Lung (tissue), 11 donors: ENCODE measurements at regions not wholly inside any gene's neighbourhood (a gene's known extent, or its start where the extent isn't known, plus 50 kb on each side); places are given as distances from the start of the nearest gene placed in this dataset.
"Not testable (repeated sequence)": the region's sequence is repeated elsewhere in the genome, so short reads cannot be mapped to it uniquely, and the experiment has no call there.

Experiments
- ATAC-seq: fragments of 200-7000 bp; cut with Tn5 transposase; one replicate; pipeline ENCODE4 v1.9.1; 2020; ENCODE audit warnings: moderate number of reproducible peaks; ENCODE audit not compliant: insufficient read depth, low FRiP score
- DNase-seq, 3 donors: peaks; one replicate each; pipeline ENCODE4 v3.0.0-alpha.2; 2013 to 2017
- H3K27ac ChIP-seq, 2 donors: one replicate each; pipeline ENCODE4 v1.5.1; 2013; ENCODE audit warnings: mild to moderate bottlenecking in 2 of 2, moderate library complexity in 2 of 2, control low read depth in 1 of 2, inconsistent platforms in 1 of 2, low read depth in 1 of 2, low read length in 1 of 2
- H3K27me3 ChIP-seq, 3 donors: one replicate each; pipeline ENCODE4 v1.5.1; 2013; ENCODE audit warnings: low read length in 2 of 3; ENCODE audit not compliant: control insufficient read depth in 3 of 3, insufficient read depth in 3 of 3
- H3K36me3 ChIP-seq, 4 donors: one replicate each; pipeline ENCODE4 v1.5.1; 2013; ENCODE audit warnings: low read length in 4 of 4, mild to moderate bottlenecking in 1 of 4, moderate library complexity in 1 of 4; ENCODE audit not compliant: control insufficient read depth in 4 of 4, insufficient read depth in 4 of 4
- H3K4me1 ChIP-seq, 5 donors: one replicate each; pipeline ENCODE4 v1.5.1; 2013; ENCODE audit warnings: low read length in 5 of 5, mild to moderate bottlenecking in 2 of 5, moderate library complexity in 1 of 5; ENCODE audit not compliant: control insufficient read depth in 5 of 5, insufficient read depth in 5 of 5
- H3K4me3 ChIP-seq: one replicate; pipeline ENCODE4 v1.5.1; 2013; ENCODE audit warnings: mild to moderate bottlenecking, control low read depth, moderate library complexity
- H3K9ac ChIP-seq, 2 donors: one replicate each; pipeline ENCODE4 v1.5.1; 2013; ENCODE audit warnings: low read length in 2 of 2, control low read depth in 1 of 2; ENCODE audit not compliant: insufficient read depth in 1 of 2
- H3K9me3 ChIP-seq, 4 donors: one replicate each; pipeline ENCODE4 v1.5.1; 2013; ENCODE audit warnings: low read length in 3 of 4, mild to moderate bottlenecking in 1 of 4, moderate library complexity in 1 of 4; ENCODE audit not compliant: control insufficient read depth in 4 of 4, insufficient read depth in 3 of 4
- CTCF ChIP-seq: IDR thresholded peaks from 2 replicates; pipeline ENCODE4 v1.5.1; 2012; ENCODE audit warnings: mild to moderate bottlenecking; ENCODE audit errors: control extremely low read depth, extremely low read depth
- WGBS, 2 donors: extraction: QIAGEN DNeasy Blood & Tissue Kit; methylation state at CpG; one replicate each; pipeline ENCODE4 v1.1.7; 2013; 5-methylcytosine and 5-hydroxymethylcytosine counted together
- donor health status: control.
- donor health status: control.
- donor health status: Bipolar disorder and iron deficiency.
- donor health status: healthy.
- donor health status: DM: yes; HTN: yes; CAD: no.

GRCh38 chrY:7835416-7835815 lies 923.9 kb upstream of the AMELY start:
- H3K27ac ChIP-seq: no peak overlapping the region
- H3K4me1 ChIP-seq: no peaks in the 10 kb centered on the region
- H3K9ac ChIP-seq: no peak overlapping the region
- ATAC-seq (no peak), DNase-seq (no peak)
- no peaks in the 10 kb centered on the region for H3K36me3 ChIP-seq
- TF ChIP-seq CTCF: no peak
- no peaks in the 10 kb centered on the region for H3K9me3 ChIP-seq
- no peaks in the 10 kb centered on the region for H3K27me3 ChIP-seq
- no peak overlapping the region for H3K4me3 ChIP-seq
- 97% methylated on average over 5 of the region's 5 CpGs; no CpG with 5 or more reads in 1 of the 2 donors for WGBS, 2 donors

GRCh38 chrY:7834284-7834683 lies 922.7 kb upstream of the AMELY start:
- H3K27ac ChIP-seq: no peak overlapping the region

GRCh38 chrY:7830881-7831280 lies 919.3 kb upstream of the AMELY start:
- not testable (repeated sequence) for H3K36me3 ChIP-seq, H3K4me3 ChIP-seq, H3K9ac ChIP-seq, H3K27ac ChIP-seq, H3K27me3 ChIP-seq, ATAC-seq, H3K9me3 ChIP-seq, H3K4me1 ChIP-seq
- peak in 1 of 3 donors; percentile 3 for DNase-seq

More at GRCh38 chrY:7834284-7834683, 922.7 kb upstream of the AMELY start:
- DNase-seq (no peak), ATAC-seq (no peak)
- WGBS, 2 donors: 63% methylated on average over 2 of the region's 2 CpGs; no CpG with 5 or more reads in 1 of the 2 donors
- Histone ChIP-seq H3K27me3 (no peaks in the 10 kb centered on the region), H3K9me3 (no peaks in the 10 kb centered on the region), H3K36me3 (no peaks in the 10 kb centered on the region), H3K4me1 (no peaks in the 10 kb centered on the region), H3K9ac (no peak overlapping the region), H3K4me3 (no peak overlapping the region)
- no peak for TF ChIP-seq CTCF

DNA sequence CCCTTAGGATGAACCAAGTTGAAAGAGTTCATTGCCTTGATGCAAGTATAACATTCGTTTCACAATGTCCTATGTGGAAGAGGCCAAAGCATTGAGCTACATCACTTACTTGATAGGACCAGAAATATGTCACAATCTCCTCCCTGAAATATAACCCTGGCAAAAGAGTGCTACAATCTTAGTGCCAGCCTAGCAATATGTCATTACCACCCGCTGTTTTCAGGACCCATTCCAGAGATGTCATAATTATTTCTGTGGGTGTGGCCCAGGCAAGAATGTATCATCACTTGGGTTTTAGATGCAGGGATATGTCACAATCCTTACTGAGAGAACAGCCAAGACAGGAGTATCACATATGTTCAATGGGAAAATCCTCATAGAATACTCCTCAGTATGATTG lies 915.0 kb upstream of the AMELY start:
- H3K36me3 ChIP-seq: no peaks in the 10 kb centered on the region
- no peak overlapping the region for H3K27ac ChIP-seq
- H3K4me3 ChIP-seq: no peak overlapping the region
- TF ChIP-seq CTCF: no peak
- no peak overlapping the region for H3K9ac ChIP-seq
- WGBS, 2 donors: 47% methylated on average over 2 of the region's 2 CpGs; no CpG with 5 or more reads in 1 of the 2 donors
- H3K27me3 ChIP-seq: no peaks in the 10 kb centered on the region
- DNase-seq: no peak
- no peaks in the 10 kb centered on the region for H3K4me1 ChIP-seq
- no peaks in the 10 kb centered on the region for H3K9me3 ChIP-seq
- no peak for ATAC-seq
